ENCODE measurements at regions not wholly inside any gene's neighbourhood (a gene's known extent, or its start where the extent isn't known, plus 50 kb on each side); places are given as distances from the start of the nearest gene placed in this dataset.

DNA sequence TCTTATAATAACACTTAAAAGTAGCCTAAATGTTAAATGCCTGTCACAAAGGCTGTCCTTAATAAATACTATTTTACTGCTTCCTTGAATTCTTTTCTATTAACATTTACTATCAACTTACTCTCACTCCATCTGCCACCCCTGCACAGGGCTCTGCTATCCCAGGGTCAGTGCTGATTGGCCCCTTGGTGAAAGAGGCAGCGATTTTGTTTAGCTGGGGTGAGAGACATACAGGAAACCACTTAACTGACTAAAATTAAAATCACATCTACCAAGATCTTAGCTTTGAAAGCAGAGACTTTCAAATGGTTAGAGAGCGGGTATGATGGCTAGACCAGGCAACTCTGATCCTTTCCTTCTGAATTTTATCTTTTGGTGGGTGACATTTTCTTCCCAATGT is 149.9 kb upstream of the HTR2A start:
- no peak for TF ChIP-seq CTCF (conservative IDR thresholded peaks at IDR 0.05; ENCODE audit: low read depth, low read length)
- DNase-seq (ENCODE audit: low read depth), result no peak
- no peak overlapping the region for H3K4me3 ChIP-seq (ENCODE audit: low read length)

DNA sequence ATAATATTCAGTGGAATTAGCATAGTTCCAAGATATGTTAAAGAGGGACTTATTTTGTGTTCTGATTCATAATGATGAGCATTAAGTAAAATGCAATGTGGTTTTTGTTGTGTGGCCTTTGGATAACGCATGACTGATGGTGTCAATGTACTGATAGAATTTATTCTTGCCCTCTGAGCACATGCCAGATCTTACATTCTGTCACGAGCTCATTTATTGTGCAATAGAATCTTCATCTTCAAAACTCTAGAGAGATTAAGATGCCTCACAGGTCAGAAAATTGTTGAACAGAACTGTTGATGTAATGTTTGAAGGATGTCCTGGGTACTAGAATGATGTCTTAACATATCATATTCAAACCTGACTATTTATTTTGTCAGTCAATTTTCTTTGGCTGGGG is 148.0 kb upstream of the HTR2A start:
- no peak for DNase-seq (ENCODE audit: low read depth)
- TF ChIP-seq CTCF (conservative IDR thresholded peaks at IDR 0.05; ENCODE audit: low read depth, low read length), result no peak
- no peak overlapping the region for H3K4me3 ChIP-seq (ENCODE audit: low read length)

- H3K4me3 ChIP-seq (ENCODE audit: low read length), result no peak overlapping the region
- TF ChIP-seq CTCF (conservative IDR thresholded peaks at IDR 0.05; ENCODE audit: low read depth, low read length), result no peak
- no peak for DNase-seq (ENCODE audit: low read depth)
Observed at GRCh38 chr13:47039106-47039505, 142.3 kb upstream of the HTR2A start.

DNA sequence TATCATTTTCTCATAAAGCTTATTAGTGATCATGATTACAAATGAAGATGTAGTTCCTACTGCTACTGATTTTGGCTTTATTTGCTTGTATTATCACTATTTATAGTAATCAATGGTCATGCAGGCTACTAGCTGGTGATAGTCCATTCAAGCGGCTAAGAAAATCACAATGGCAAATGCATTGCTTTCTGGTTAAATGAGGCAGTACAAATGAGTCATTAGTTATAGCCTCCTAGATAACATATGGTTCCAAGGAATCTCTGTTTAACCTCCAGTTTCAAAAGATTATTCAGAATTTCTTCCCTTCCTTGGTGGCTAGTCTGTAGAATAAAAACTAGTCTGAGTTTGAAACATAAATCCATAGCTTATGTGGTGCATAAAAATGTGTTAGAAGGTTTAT is 141.3 kb upstream of the HTR2A start:
- DNase-seq (ENCODE audit: low read depth), result no peak
- H3K4me3 ChIP-seq (ENCODE audit: low read length), result no peak overlapping the region
- no peak for TF ChIP-seq CTCF (conservative IDR thresholded peaks at IDR 0.05; ENCODE audit: low read depth, low read length)

DNA sequence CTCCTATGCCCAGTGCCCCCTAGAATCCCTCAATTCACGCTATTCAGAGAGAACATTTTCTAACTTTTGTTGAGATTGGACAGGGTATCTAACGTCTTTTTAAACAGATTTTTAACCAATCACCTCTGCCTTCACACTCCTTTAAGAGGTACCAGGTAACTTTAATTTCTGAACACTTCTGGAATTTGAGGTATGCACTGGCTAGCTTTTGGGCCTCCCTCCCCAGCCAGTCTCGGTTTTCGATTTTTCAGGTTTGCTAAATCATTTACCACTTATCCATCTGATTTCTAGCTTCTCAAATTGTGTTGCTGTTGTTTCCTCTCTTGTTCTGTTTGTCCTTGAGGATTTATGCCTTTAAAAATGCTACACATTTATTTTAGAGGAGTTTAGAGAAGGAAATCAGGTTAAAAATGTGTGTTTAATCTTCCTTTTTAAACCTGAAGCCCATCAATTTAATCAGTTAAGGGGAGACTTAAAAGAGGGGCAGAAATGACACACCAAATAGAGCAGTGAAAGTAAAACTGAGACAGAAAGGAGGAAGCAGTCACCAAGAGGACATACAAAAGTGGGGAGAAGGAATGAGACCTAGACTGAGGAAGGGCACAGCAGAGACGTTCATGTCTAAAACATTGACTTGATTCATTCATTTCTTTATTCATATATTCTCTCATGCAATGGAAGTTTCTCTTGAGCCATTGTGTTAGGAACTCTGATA is 139.6 kb upstream of the HTR2A start:
- no peak overlapping the region for H3K4me3 ChIP-seq (ENCODE audit: low read length)
- DNase-seq (ENCODE audit: low read depth), result no peak
- no peak for TF ChIP-seq CTCF (conservative IDR thresholded peaks at IDR 0.05; ENCODE audit: low read depth, low read length)

DNA sequence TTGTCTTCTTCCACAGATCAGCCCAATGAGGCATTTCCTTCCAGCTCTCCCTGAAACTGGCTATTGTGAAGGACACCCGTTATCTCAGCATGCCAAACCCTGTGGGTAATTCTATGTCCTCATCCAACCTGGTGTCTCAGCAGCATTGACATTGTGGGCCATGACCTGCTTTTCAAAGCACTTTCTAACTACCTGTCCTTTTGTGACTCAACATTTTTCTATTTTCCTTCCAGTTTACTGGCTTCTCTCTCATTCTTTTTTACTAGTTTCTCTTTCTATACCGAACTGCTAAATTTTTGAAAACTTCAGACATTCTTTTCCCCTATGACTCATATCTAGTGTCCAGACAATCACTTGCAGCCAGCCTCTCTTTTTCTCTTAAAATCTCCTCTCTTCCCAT is 136.4 kb upstream of the HTR2A start:
- TF ChIP-seq CTCF (conservative IDR thresholded peaks at IDR 0.05; ENCODE audit: low read depth, low read length), result no peak
- no peak overlapping the region for H3K4me3 ChIP-seq (ENCODE audit: low read length)
- DNase-seq (ENCODE audit: low read depth), result no peak

DNA sequence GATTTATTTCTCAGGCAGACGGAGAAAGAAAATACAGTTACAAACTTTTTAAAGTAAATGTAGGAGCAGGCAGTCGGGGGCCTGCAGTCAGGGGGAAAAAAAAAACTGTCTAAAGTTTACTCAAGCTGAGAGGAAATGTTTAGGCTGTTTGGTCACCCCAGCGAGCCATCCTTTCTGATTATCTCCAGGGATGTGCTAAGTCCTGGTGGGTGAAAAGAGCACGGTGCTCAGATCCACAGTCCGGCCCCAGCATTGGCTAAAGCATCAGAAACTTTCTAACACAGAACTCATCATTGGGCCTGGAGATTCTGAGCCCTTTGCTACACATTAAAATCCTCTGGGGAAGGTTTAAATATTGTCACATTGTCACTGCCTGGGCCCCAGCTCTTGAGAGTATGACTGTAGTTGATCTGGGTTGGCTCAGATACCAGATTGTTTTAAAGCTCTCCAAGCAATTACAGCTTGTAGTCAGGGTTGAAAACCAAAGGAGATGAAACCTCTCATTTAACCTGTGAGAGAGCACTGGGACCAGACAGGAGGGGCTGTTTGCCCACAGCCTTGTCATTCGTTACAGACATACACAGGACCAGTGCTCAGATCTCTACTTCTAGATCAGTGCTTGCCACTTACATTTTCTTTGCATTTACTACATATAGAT is 131.1 kb upstream of the HTR2A start:
- no peak for DNase-seq (ENCODE audit: low read depth)
- no peak overlapping the region for H3K4me3 ChIP-seq (ENCODE audit: low read length)

More for the DNA sequence above, 131.1 kb upstream of the HTR2A start:
- TF ChIP-seq CTCF (conservative IDR thresholded peaks at IDR 0.05; ENCODE audit: low read depth, low read length), result no peak
